Transverse colon (tissue), 4 donors: ENCODE measurements at regions not wholly inside any gene's neighbourhood (a gene's known extent, or its start where the extent isn't known, plus 50 kb on each side); places are given as distances from the start of the nearest gene placed in this dataset.

ENCODE experiments used
- CTCF ChIP-seq, 5 experiments: fragments of 200-600 bp in 3 of 5; fragments of 450-650 bp in 2 of 5; sonication (generic) in 3 of 5; IDR thresholded peaks; 1 replicate in 2 of 5; 2 replicates in 3 of 5; pipeline ENCODE4 v1.5.1; 2016 to 2017; ENCODE audit warnings: antibody characterized with exemption in 5 of 5, inconsistent platforms in 3 of 5, mild to moderate bottlenecking in 2 of 5, moderate library complexity in 1 of 5
- EP300 ChIP-seq: sonication (generic); formaldehyde crosslinking; IDR thresholded peaks from one replicate; pipeline ENCODE4 v1.6.1; 2017; ENCODE audit warnings: antibody characterized with exemption, low read depth
- POLR2A ChIP-seq: fragments of 450-650 bp; IDR thresholded peaks from one replicate; pipeline ENCODE4 v1.6.1; 2016; ENCODE audit warnings: antibody characterized with exemption, mild to moderate bottlenecking, moderate library complexity
- POLR2AphosphoS5 ChIP-seq, 3 donors: sonication (generic); formaldehyde crosslinking; IDR thresholded peaks; one replicate each; pipeline ENCODE4 v1.6.1; 2016; ENCODE audit warnings: antibody characterized with exemption in 3 of 3

GRCh38 chr22:22746963-22747933 is 102.8 kb downstream of the GGTLC2 start:
- no peak for TF ChIP-seq CTCF (IDR thresholded peaks at IDR 0.05)
- TF ChIP-seq EP300 = no peak
- no peak for TF ChIP-seq POLR2AphosphoS5 (IDR thresholded peaks at IDR 0.05)
- TF ChIP-seq POLR2A = no peak
